Progenitor cell of endocrine pancreas (in vitro differentiated cells): ENCODE measurements at regions not wholly inside any gene's neighbourhood (a gene's known extent, or its start where the extent isn't known, plus 50 kb on each side); places are given as distances from the start of the nearest gene placed in this dataset.
A peak's percentile ranks its signal among the peaks of the same experiment; 100 is the strongest.

Experiments used
- DNase-seq: peaks from one replicate; pipeline ENCODE4 v3.0.0; 2021; ENCODE audit warnings: low spot score; ENCODE audit not compliant: unreplicated experiment
- H3K27ac Mint-ChIP-seq: 2 replicates; pipeline ENCODE4 v1.8.0; 2021; ENCODE audit warnings: mild to moderate bottlenecking, moderate library complexity, mixed read lengths
- H3K27me3 Mint-ChIP-seq: 2 replicates; pipeline ENCODE4 v1.8.0; 2021; ENCODE audit warnings: mixed read lengths
- H3K36me3 Mint-ChIP-seq: 2 replicates; pipeline ENCODE4 v1.8.0; 2022; ENCODE audit warnings: mixed read lengths; ENCODE audit not compliant: insufficient read depth
- H3K4me1 Mint-ChIP-seq: 2 replicates; pipeline ENCODE4 v1.8.0; 2021; ENCODE audit warnings: low read depth, mixed read lengths
- H3K4me3 Mint-ChIP-seq: 2 replicates; pipeline ENCODE4 v1.8.0; 2021; ENCODE audit warnings: low read depth, mild to moderate bottlenecking, moderate library complexity, mixed read lengths
- H3K9me3 Mint-ChIP-seq: 2 replicates; pipeline ENCODE4 v1.8.0; 2021; ENCODE audit warnings: low read depth, mixed read lengths
- TF ChIP-seq, protein P1 (sequence below): fragments of 200-600 bp; sonication (generic); IDR thresholded peaks from one replicate; pipeline ENCODE4 v1.5.0; 2021; ENCODE audit warnings: antibody characterized with exemption, mild to moderate bottlenecking; ENCODE audit not compliant: unreplicated experiment

DNA sequence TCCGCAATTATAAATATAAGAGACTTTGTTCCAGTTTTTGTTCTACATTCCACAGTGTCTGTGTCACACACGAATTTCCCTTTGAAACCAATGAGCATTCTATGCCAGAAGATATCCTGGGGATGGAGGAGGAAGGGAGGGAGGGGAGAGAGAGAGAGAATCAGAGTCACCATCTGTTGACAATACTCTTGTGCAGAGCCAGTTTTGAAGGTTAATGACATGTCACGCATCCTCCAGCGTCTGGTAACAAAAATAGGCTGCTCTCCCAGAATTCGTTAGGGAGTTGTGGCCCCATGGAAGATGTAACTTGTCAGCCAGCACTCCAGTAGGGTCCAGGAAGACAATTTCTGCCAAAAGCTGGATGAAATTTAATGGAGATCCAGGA, 213.5 kb upstream of the KRR1 start:
- H3K36me3 Mint-ChIP-seq = no peaks in the 10 kb centered on the region
- TF ChIP-seq, protein P1, sequence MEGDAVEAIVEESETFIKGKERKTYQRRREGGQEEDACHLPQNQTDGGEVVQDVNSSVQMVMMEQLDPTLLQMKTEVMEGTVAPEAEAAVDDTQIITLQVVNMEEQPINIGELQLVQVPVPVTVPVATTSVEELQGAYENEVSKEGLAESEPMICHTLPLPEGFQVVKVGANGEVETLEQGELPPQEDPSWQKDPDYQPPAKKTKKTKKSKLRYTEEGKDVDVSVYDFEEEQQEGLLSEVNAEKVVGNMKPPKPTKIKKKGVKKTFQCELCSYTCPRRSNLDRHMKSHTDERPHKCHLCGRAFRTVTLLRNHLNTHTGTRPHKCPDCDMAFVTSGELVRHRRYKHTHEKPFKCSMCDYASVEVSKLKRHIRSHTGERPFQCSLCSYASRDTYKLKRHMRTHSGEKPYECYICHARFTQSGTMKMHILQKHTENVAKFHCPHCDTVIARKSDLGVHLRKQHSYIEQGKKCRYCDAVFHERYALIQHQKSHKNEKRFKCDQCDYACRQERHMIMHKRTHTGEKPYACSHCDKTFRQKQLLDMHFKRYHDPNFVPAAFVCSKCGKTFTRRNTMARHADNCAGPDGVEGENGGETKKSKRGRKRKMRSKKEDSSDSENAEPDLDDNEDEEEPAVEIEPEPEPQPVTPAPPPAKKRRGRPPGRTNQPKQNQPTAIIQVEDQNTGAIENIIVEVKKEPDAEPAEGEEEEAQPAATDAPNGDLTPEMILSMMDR = no peak
- H3K27me3 Mint-ChIP-seq = no peaks in the 10 kb centered on the region
- no peak for DNase-seq
- peaks cover 5% of the 10 kb centered on the region for H3K9me3 Mint-ChIP-seq
- peak overlapping the region; percentile 67 for H3K27ac Mint-ChIP-seq
- peaks cover 38% of the 10 kb centered on the region for H3K4me1 Mint-ChIP-seq
- no peak overlapping the region for H3K4me3 Mint-ChIP-seq

DNA sequence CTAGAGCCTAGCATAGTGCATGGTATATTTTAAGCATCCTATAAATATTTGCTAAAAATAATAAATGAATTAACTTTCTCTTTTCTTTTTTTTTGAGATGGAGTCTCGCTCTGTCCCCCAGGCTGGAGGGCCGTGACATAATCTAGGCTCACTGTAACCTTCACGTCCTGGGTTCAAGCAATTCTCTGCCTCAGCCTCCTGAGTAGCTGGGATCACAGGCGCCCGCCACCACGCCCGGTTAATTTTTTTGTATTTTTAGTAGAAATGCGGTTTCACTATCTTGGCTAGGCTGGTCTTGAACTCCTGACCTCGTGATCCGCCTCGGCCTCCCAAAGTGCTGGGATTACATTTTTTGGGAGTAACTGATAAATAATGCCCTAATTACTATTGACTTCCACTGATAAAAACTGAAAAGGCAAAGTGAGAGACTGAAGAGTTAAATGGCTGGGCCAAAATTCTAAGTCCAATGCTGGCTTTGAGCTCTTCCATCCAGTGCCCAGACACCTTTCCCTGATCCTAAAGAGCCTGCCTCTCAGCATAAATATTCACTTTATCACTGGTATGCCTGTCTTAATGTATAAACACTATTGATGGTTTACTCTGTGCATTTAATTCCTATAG, 213.0 kb upstream of the KRR1 start:
- Mint-ChIP-seq H3K27ac (no peak overlapping the region), H3K4me3 (no peak overlapping the region), H3K36me3 (no peaks in the 10 kb centered on the region), H3K4me1 (peaks cover 38% of the 10 kb centered on the region), H3K9me3 (peaks cover 5% of the 10 kb centered on the region), H3K27me3 (no peaks in the 10 kb centered on the region)
- TF ChIP-seq, protein P1 = no peak
- DNase-seq = no peak

DNA sequence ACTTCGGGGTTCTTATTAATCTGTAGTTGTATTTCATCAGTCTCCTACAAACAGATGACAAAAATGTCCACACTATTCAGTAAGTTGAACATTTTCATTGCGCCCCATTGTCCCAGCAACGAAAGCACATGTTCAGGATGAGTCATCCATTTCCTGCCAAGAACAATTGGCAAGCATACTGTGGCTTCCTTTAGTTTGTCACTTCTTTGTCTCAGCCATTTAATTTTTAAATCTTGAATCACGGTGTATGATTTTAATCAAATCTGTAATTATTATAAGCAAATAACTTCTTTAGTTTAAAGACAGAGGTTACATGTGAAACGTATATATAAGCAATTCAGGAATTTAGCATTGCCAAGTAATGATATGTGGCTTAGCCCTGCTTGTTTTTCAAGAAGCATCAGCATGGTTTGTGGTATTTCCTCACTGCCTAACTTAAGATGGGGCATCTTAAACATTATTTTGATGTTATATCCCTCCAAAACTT, 211.3 kb upstream of the KRR1 start:
- peaks cover 38% of the 10 kb centered on the region for H3K4me1 Mint-ChIP-seq
- H3K4me3 Mint-ChIP-seq = no peak overlapping the region
- peaks cover 5% of the 10 kb centered on the region for H3K9me3 Mint-ChIP-seq
- no peaks in the 10 kb centered on the region for H3K27me3 Mint-ChIP-seq
- TF ChIP-seq, protein P1 = no peak
- H3K27ac Mint-ChIP-seq = no peak overlapping the region
- no peak for DNase-seq
- H3K36me3 Mint-ChIP-seq = no peaks in the 10 kb centered on the region

DNA sequence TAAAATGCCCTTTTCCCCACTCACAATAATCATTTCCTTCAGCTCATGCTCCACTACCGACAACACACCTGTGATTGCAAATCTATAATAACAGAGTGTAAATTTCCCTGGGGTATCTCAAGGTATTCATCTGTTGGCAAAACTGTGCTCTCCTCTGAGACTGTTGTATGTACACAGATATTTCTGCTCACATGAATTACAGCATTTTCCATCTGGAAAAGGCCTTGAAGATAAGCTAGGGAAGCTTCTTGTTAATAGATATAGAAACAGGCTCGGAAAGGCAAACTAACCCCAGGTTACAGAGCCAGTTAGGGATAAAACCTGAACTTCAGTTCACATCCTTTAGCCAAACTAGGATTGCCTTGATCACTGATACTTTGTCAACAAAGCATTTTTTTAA, 210.4 kb upstream of the KRR1 start:
- Mint-ChIP-seq H3K4me3 (no peak overlapping the region), H3K4me1 (peaks cover 33% of the 10 kb centered on the region), H3K9me3 (no peaks in the 10 kb centered on the region), H3K27me3 (no peaks in the 10 kb centered on the region), H3K27ac (no peak overlapping the region), H3K36me3 (no peaks in the 10 kb centered on the region)
- no peak for DNase-seq
- TF ChIP-seq, protein P1 = no peak

DNA sequence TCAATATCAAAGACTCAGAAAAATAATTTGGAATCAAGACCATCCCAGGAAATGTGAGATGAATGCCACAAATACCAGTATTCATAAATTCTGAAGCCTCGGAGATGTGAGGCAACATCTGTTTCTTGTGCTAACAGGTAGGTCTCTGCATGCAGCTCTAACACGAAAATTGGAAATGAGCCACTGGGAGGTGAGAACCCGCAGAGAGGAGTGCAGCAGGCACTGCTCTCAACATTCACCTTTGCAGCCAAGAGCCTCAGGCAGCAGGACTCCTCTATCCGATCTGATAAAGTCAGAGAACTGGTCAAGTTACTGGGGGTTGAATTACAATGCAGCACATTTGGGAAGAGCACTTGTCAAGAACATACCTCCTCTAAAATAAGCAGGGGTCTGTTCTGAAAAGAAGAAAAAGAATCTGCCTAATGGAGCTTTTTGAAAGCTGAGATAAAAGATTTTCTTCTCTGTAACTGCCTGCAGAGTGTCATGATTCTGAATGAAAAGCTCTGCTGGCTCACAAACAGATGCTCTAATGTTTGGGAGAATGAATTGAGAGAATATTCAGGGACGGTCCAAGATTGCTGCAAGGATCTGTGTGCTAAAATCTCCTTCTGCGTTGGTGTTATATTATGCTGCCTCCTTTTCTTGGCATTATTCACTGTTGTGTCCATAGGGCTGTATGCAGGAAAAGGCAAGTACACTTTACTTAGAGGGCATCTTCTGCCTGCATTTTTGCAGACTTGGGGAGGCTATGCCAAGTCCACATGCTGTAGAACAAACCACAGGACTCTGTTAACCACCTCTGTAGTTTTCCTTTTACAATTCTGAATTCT, 209.6 kb upstream of the KRR1 start:
- H3K9me3 Mint-ChIP-seq = no peaks in the 10 kb centered on the region
- H3K27me3 Mint-ChIP-seq = no peaks in the 10 kb centered on the region
- H3K36me3 Mint-ChIP-seq = no peaks in the 10 kb centered on the region
- TF ChIP-seq, protein P1 = no peak
- H3K4me1 Mint-ChIP-seq = peaks cover 33% of the 10 kb centered on the region
- no peak overlapping the region for H3K27ac Mint-ChIP-seq
- H3K4me3 Mint-ChIP-seq = no peak overlapping the region
- no peak for DNase-seq
